Adrenal gland (tissue), 9 donors: ENCODE measurements at regions not wholly inside any gene's neighbourhood (a gene's known extent, or its start where the extent isn't known, plus 50 kb on each side); places are given as distances from the start of the nearest gene placed in this dataset.
"Not testable (repeated sequence)": the region's sequence is repeated elsewhere in the genome, so short reads cannot be mapped to it uniquely, and the experiment has no call there.

Source experiments
- DNase-seq, 7 donors: peaks; one replicate each; pipeline ENCODE4 v3.0.0-alpha.2; 2019 to 2020
- H3K27ac ChIP-seq, 5 donors: fragments of 200-600 bp; sonication (generic) in 4 of 5; 1 replicate in 3 of 5; 2 replicates in 2 of 5; pipeline versions ENCODE4 v1.5.1 to v1.8.0; 2016 to 2020; ENCODE audit warnings: mild to moderate bottlenecking in 1 of 5
- H3K27me3 ChIP-seq: fragments of 200-600 bp; 2 replicates; pipeline ENCODE4 v1.8.0; 2021
- H3K36me3 ChIP-seq, 2 donors: fragments of 200-600 bp; replicated peaks in 1 of 2; 1 replicate in 1 of 2; 2 replicates in 1 of 2; pipeline versions ENCODE4 v1.5.1 to v1.8.0; 2018 to 2022
- H3K4me1 ChIP-seq, 2 donors: fragments of 200-600 bp; replicated peaks in 1 of 2; 1 replicate in 1 of 2; 2 replicates in 1 of 2; pipeline versions ENCODE4 v1.5.1 to v1.8.0; 2018 to 2021
- H3K4me3 ChIP-seq, 4 donors: fragments of 200-600 bp; sonication (generic) in 3 of 4; one replicate each; pipeline ENCODE4 v1.5.1; 2016 to 2018
- H3K9me3 ChIP-seq, 3 donors: fragments of 200-600 bp; sonication (generic) in 1 of 3; replicated peaks in 1 of 3; 1 replicate in 2 of 3; 2 replicates in 1 of 3; pipeline versions ENCODE4 v1.5.1 to v1.8.0; 2016 to 2021
- POLR2A ChIP-seq, 2 donors: fragments of 450-650 bp; IDR thresholded peaks; one replicate each; pipeline ENCODE4 v1.6.1; 2017; ENCODE audit warnings: antibody characterized with exemption in 2 of 2, mild to moderate bottlenecking in 2 of 2, moderate library complexity in 1 of 2
- whole genome bisulfite sequencing, 4 donors: extraction: QIAGEN DNeasy Blood & Tissue Kit in 2 of 4; methylation state at CpG; one replicate each; pipeline versions ENCODE4 v1.1.5 to v1.1.7; 2013 to 2017; 5-methylcytosine and 5-hydroxymethylcytosine counted together
- intact Hi-C, 2 donors: fragments of 100-400 bp; cut with DNase I; formaldehyde crosslinking; loops; one replicate each; pipeline versions ENCODE4 v1.14.1 to v1.15.0; 2022 to 2023
- microRNA counts, 2 donors: library from miRNA; unstranded; fragments of <30 nt; microRNA quantifications; one replicate each; lab custom pipeline; 2016
- microRNA-seq, 3 donors: library from miRNA; unstranded; fragments of <30 nt; microRNA quantifications; one replicate each; pipeline ENCODE4, GENCODE V29; 2017 to 2020
- small RNA-seq, 2 donors: library from RNA; depleted of rRNA; stranded (forward); fragments of <200 nt; gene quantifications; one replicate each; pipeline ENCODE3, GENCODE V24; 2016
- TF ChIP-seq, protein P1 (sequence below), 6 experiments: fragments of 450-650 bp in 4 of 6; fragments of 200-600 bp in 2 of 6; sonication (generic) in 1 of 6; IDR thresholded peaks; 1 replicate in 5 of 6; 2 replicates in 1 of 6; pipeline versions ENCODE4 v1.5.1 to v1.8.0; 2016 to 2021; ENCODE audit warnings: antibody characterized with exemption in 6 of 6, mild to moderate bottlenecking in 2 of 6, moderate library complexity in 1 of 6
- donor health status: healthy with polysubstance abuse.
- donor health status: Bipolar disorder and iron deficiency.
- donor health status: DM: yes; HTN: yes; CAD: no.
- donor health status: DM: no; HTN: no; CAD: no.
- donor health status: DM: no; HTN: no; CAD: no.

GRCh38 chr6:106724848-106725247 is 95.5 kb downstream of the QRSL1 start:
- intact Hi-C loops, result no loop called here
- no peaks in the 10 kb centered on the region for H3K36me3 ChIP-seq
- 47 to 71% (median 65%) methylated on average over 2 of the region's 2 CpGs for WGBS, 4 donors

DNA sequence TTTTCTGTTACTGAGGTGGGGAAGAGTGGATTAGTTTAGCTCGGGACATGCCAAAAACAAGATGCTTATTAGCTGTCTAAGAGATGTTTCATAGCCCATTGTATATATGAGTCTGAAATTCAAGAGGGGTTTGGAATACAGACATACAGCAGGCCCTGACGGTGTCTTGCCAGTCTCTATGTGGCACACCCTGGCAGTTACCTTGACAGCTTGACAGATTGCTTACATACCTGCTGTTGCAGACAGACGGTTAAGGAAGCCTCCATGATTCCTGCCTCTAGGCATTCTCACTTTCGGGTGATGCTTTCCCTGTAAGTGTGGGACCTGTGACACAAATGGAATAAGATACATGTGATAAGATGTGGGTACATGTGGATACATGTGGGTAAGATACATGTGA is 95.0 kb downstream of the QRSL1 start:
- Histone ChIP-seq H3K27me3 (no peaks in the 10 kb centered on the region), H3K9me3 (no peaks in the 10 kb centered on the region), H3K4me1 (no peaks in the 10 kb centered on the region), H3K36me3 (no peaks in the 10 kb centered on the region), H3K27ac (no peak overlapping the region), H3K4me3 (no peak overlapping the region)
- WGBS, 4 donors, result 84 to 94% (median 88%) methylated on average over 4 of the region's 4 CpGs
- TF ChIP-seq, protein P1, sequence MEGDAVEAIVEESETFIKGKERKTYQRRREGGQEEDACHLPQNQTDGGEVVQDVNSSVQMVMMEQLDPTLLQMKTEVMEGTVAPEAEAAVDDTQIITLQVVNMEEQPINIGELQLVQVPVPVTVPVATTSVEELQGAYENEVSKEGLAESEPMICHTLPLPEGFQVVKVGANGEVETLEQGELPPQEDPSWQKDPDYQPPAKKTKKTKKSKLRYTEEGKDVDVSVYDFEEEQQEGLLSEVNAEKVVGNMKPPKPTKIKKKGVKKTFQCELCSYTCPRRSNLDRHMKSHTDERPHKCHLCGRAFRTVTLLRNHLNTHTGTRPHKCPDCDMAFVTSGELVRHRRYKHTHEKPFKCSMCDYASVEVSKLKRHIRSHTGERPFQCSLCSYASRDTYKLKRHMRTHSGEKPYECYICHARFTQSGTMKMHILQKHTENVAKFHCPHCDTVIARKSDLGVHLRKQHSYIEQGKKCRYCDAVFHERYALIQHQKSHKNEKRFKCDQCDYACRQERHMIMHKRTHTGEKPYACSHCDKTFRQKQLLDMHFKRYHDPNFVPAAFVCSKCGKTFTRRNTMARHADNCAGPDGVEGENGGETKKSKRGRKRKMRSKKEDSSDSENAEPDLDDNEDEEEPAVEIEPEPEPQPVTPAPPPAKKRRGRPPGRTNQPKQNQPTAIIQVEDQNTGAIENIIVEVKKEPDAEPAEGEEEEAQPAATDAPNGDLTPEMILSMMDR (IDR thresholded peaks at IDR 0.05), result no peak
- TF ChIP-seq POLR2A (IDR thresholded peaks at IDR 0.05), result no peak
- intact Hi-C loops, result no loop called here
- DNase-seq, result no peak

More at GRCh38 chr6:106724848-106725247, 95.5 kb downstream of the QRSL1 start:
- H3K4me3 ChIP-seq, result no peak overlapping the region
- TF ChIP-seq, protein P1 (IDR thresholded peaks at IDR 0.05), result no peak
- no peak for TF ChIP-seq POLR2A (IDR thresholded peaks at IDR 0.05)
- H3K9me3 ChIP-seq, result no peaks in the 10 kb centered on the region
- H3K4me1 ChIP-seq, result no peaks in the 10 kb centered on the region
- no peaks in the 10 kb centered on the region for H3K27me3 ChIP-seq
- H3K27ac ChIP-seq, result no peak overlapping the region
- DNase-seq, result no peak

GRCh38 chr6:106723419-106723818 is 94.0 kb downstream of the QRSL1 start:
- intact Hi-C loops, DNase-seq, H3K4me1 ChIP-seq, H3K27me3 ChIP-seq, H3K27ac ChIP-seq, H3K36me3 ChIP-seq, H3K4me3 ChIP-seq, H3K9me3 ChIP-seq: not testable (repeated sequence)
- 87 to 98% (median 94%) methylated on average over 2 of the region's 2 CpGs for WGBS, 4 donors

GRCh38 chr6:106721189-106721588 is 91.8 kb downstream of the QRSL1 start:
- H3K36me3 ChIP-seq, H3K9me3 ChIP-seq, H3K4me1 ChIP-seq, H3K4me3 ChIP-seq, DNase-seq, H3K27me3 ChIP-seq, intact Hi-C loops, H3K27ac ChIP-seq: not testable (repeated sequence)
- WGBS, 4 donors, result 39 to 66% (median 58%) methylated on average over 2 to 4 of the region's 4 CpGs

MicroRNAs encoded in the stretch of these regions (microRNA counts, 767-probe panel; counts per million panel counts)
- 0 counts per million in 2 donors for microRNA hsa-miR-587 (lab: Ali Mortazavi, UCI)

Small RNA genes in the stretch of these regions (microRNA-seq; reads per million reads assigned to microRNA genes)
- gene MIR587, result 0 to 0.45 (median 0) reads per million in 3 donors

Small RNA genes in the stretch of these regions (small RNA-seq; reads per million reads assigned to genes)
- gene MIR587 (0 reads per million in 2 donors), gene RNU6-117P (0 reads per million in 2 donors)
